ENCODE measurements at regions not wholly inside any gene's neighbourhood (a gene's known extent, or its start where the extent isn't known, plus 50 kb on each side); places are given as distances from the start of the nearest gene placed in this dataset.

DNA sequence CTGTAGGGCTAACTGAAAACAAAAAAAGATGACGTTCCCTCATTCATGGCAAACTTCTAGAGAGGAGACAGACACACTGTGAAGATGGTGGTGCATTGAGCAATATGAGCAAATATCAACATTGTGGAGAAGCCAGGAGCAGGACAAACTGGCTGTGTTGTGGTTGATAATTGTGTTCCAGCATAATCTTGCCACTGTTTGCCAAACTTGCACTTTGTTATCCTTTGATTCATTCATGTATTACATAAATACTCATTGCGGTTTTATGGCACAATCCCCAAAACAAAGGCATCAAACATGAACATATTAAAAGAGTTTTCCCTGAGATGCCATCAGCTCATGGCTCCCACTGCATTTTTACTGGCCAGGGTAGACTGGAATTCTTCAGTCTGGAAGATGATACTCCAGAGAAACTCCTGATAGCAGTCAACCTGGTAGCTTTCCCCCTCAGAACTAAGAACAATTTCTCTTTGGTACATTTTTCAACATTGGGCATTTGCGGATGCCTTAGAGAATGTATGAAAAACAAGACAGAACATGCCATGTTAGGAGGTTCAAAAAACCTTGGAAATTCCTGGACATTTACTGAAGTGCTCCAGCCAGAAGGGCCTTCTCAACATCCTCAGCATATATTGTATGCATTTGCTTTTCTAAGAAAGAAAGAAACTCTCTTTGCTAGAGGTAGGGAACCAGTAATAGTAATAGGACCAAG, 487.4 kb upstream of the CELF4 start:
- Histone ChIP-seq H3K27me3 (no peaks in the 10 kb centered on the region), H3K36me3 (no peaks in the 10 kb centered on the region), H3K4me3 (no peak overlapping the region), H3K9me3 (no peaks in the 10 kb centered on the region)
- no peak for DNase-seq

DNA sequence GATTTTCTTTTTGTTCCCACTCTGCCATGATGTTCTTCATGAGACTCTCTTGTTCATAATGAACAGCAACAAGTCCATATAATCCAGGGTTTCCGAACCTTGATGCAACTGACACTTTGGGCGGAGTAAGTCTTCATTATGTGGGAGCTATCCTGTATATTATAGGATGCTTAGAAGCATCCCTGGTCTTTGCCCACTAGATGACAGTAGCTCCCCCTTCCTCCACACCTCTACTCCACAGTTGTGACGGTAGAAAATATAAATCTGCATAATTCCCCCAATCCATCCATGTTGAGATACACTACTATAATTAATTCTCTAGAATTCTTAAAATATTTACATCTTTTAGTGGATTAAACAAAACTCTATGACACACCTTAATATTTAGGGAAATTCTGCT, 482.2 kb upstream of the CELF4 start:
- DNase-seq: no peak
- Histone ChIP-seq H3K9me3 (no peaks in the 10 kb centered on the region), H3K36me3 (no peaks in the 10 kb centered on the region), H3K4me3 (no peak overlapping the region), H3K27me3 (no peaks in the 10 kb centered on the region)

DNA sequence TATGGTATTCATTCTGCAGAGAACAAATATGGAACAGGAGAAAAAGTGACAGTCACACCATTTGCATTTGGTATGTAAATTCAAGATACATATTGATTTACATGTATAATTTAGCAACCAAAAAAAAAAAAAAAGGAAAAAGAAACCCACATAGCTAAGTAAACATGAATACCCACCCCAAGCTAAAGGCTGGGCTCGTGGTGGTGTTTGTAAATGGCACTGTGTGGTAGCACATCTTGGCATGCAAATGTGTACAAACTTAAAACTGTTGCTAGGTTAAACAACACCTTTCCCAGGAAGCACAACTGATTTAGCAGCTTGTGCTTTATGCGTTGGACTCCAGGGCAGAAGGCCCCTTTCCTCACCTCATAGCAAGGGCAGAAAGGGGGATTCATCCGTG, 481.1 kb upstream of the CELF4 start:
- H3K27me3 ChIP-seq: no peaks in the 10 kb centered on the region
- no peaks in the 10 kb centered on the region for H3K36me3 ChIP-seq
- H3K9me3 ChIP-seq: no peaks in the 10 kb centered on the region
- no peak overlapping the region for H3K4me3 ChIP-seq
- no peak for DNase-seq

DNA sequence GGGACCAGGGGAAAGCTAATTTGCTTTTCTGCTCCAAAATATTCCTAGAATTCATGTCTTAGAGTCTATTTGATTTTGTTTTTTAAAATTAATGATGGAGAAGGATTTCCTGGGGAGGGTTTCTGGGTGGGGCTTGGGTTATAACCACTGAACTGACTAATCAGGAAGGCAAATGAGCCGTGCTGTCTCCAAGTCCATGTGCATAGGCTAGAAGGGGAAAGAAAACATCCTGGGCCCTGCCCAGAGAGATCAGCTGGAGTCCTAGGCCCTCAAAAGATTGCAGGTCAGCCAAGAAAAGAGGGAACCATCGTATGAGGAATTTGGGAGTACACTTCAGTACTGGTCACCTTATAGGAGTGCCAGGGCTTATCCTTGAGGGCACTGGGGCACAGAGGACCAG, 480.2 kb upstream of the CELF4 start:
- H3K9me3 ChIP-seq: no peaks in the 10 kb centered on the region
- DNase-seq: no peak
- H3K36me3 ChIP-seq: no peaks in the 10 kb centered on the region
- H3K4me3 ChIP-seq: no peak overlapping the region
- no peaks in the 10 kb centered on the region for H3K27me3 ChIP-seq

DNA sequence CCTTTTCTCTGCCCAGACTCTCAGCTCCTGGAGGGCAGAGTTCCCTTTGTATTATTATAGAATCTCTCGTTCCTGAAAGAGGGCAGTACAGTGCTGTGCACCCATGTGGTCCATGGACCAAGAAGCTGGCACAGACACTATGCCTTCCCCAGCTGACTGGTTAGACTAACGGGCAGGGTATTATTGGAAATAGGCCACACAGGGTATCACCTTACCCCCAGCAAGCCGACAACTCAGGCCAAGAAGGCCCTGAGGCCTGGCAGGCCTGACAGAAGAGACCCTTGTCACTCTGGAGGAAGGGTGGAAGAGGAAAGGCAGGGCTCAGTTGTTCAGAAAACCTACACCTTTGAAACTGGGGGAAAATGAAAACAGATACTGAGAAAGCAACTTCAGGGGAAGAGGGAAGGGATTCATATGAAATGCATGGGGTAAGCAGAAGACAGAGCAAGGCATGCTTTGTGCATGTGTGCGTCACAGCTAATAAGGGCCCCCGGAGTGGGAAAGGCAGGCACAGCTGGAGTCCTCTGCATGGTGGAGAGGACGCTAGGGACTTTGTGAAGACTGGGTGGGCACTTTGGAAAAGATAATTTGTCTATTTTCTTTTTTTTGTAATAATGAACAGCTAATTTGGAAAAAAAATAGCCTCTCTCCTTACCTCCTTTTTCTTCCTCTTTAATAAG, 476.8 kb upstream of the CELF4 start:
- no peak overlapping the region for H3K4me3 ChIP-seq
- no peaks in the 10 kb centered on the region for H3K27me3 ChIP-seq
- DNase-seq: no peak
- no peaks in the 10 kb centered on the region for H3K36me3 ChIP-seq
- H3K9me3 ChIP-seq: no peaks in the 10 kb centered on the region

DNA sequence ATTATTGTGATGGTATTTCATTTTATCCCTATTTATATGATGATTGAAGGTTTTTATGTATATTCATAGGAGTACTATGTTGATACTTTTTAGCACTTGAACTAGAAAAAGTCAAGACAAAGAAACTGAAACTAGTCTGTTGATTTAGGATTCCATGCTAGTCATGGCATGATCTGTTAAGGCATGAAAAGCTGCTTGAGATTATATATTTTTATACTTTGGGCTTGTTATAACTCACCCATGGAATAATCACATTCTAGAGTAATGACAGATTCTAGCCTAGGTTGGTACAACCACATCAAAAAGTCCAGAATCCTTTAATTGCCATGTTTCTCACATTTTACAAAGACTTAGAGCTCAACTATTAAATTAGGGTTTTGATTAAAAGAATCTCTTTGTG, 472.6 kb upstream of the CELF4 start:
- H3K27me3 ChIP-seq: no peaks in the 10 kb centered on the region
- no peak for DNase-seq
- no peaks in the 10 kb centered on the region for H3K9me3 ChIP-seq
- no peak overlapping the region for H3K4me3 ChIP-seq
- no peaks in the 10 kb centered on the region for H3K36me3 ChIP-seq

DNA sequence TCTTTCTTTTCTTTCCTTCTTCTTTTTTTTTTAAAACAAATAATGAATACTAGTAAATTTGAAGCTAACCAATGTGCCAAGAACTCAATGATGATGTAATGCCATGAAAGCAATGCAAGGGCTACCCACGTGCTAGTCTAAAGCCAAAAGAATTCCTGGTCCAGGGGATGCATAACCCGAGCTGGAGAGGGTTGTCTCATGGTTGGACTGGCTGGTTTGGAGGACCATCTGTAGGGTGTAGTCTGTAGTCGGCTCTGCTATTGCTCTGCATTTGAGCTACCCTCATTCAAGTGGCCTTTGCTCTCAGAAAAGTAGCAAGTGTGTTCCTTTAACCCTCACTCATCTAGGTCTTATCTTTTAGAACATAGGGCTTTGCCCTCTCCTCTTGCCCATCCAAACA, 469.6 kb upstream of the CELF4 start:
- no peaks in the 10 kb centered on the region for H3K9me3 ChIP-seq
- no peak overlapping the region for H3K4me3 ChIP-seq
- H3K27me3 ChIP-seq: no peaks in the 10 kb centered on the region
- DNase-seq: no peak
- no peaks in the 10 kb centered on the region for H3K36me3 ChIP-seq

DNA sequence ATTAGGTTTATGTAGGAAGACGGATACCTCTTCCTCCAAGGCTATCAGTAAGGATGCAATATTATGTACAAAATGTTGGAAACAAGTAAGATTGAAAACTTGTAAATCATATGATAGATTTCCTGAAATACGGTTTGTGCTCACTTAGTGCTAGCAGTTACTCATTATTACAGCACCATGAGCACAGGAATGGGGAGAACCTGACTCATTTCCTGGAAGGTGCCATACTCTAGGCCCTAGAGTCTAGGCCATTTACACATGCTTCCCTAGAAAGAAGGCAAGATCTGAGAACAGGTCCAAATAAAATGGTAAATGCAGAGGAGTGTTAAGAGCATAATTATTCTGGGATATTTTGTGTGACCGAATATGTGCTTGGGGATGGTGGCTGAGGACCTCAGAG, 467.7 kb upstream of the CELF4 start:
- no peak overlapping the region for H3K4me3 ChIP-seq
- no peaks in the 10 kb centered on the region for H3K36me3 ChIP-seq
- no peaks in the 10 kb centered on the region for H3K9me3 ChIP-seq
- no peak for DNase-seq
- no peaks in the 10 kb centered on the region for H3K27me3 ChIP-seq

DNA sequence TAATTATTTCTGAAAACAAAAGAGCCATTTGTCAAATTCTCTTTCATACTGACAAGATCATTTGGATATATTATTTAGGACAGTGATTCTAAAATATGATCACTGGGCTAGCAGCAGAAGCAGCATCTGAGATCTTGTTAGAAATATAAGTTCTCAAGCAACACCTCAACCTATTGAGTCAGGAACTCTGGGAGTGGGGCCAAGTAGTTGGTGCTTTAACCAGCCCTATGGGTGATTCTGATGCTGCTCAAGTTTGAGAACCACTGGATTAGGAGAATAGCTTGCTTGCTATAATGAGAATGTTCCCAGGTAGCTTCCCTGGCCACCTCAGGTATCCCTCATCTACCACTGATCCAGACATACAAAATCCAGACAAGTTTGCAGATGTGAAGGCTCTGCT, 466.9 kb upstream of the CELF4 start:
- no peak for DNase-seq
- H3K27me3 ChIP-seq: no peaks in the 10 kb centered on the region
- H3K4me3 ChIP-seq: no peak overlapping the region
- H3K36me3 ChIP-seq: no peaks in the 10 kb centered on the region
- no peaks in the 10 kb centered on the region for H3K9me3 ChIP-seq

DNA sequence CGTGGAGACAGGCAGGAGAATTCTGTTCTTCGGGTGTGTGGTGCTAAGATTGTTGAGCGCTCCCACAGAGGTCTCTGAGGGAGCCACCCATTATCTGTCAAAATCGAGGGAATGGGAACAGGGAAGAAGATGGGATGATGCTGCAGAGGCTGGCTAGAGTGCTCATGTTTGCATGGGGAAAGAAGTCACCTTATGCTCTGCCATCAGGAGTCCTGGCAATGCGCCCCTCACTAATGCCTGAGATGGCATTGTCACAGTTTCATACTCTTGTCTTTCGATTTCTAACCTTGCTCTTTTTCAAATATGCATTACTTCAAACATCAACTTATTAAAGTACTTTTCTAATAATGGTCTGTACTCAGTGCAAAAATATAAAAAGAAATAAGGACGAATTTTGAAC, 463.3 kb upstream of the CELF4 start:
- no peaks in the 10 kb centered on the region for H3K9me3 ChIP-seq
- H3K36me3 ChIP-seq: no peaks in the 10 kb centered on the region
- DNase-seq: no peak
- H3K4me3 ChIP-seq: no peak overlapping the region
- H3K27me3 ChIP-seq: no peaks in the 10 kb centered on the region

DNA sequence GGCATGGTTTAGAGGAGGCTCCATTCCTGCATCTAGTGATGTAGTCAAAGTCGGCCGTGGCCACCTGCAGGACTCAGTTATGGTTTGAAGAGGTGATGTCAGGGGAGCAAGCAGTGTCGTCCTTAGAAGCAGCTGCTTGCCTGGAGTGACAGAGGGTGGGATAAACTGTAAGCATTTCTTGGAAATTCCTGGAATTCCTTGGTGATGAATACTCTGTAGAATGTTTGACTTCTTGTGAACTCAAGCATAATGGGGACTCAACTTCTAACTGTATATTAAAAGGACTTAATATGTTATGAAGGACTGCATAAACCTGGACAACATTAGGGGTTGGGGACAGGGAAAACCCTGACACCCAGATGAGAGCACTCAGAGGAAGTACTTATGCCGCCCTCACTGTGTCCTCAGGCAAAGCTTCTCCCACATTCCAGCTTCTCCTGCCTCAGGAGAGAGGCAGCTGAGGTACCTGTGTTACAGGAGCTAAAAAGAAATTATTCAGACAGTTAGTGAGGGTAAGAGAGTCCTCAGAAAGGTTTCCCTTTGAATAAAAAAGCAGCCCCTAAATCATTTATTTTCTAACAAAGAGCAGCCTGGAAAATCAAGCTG, 459.9 kb upstream of the CELF4 start:
- Histone ChIP-seq H3K9me3 (no peaks in the 10 kb centered on the region), H3K36me3 (no peaks in the 10 kb centered on the region), H3K27me3 (no peaks in the 10 kb centered on the region), H3K4me3 (no peak overlapping the region)
- DNase-seq: no peak

DNA sequence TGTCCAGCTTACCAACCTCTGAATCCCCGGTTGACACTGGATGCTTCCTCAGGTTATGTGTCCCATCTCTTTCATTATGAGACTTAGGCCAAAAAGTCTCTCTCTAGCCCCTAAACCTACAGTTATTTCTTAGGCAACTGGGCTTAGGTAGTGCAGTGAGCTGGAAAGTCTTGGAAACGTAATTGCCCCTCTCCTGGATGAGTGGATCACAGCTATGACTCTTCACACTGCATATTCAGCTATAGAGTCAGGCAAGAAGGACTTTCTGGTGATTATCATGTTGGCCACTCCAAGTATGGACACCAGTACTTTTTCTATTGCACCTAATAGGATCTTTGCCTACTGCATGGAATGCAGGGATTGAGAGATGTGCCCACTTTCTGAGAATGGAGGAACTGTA, 458.3 kb upstream of the CELF4 start:
- DNase-seq: no peak
- H3K9me3 ChIP-seq: no peaks in the 10 kb centered on the region
- H3K27me3 ChIP-seq: no peaks in the 10 kb centered on the region
- no peak overlapping the region for H3K4me3 ChIP-seq
- no peaks in the 10 kb centered on the region for H3K36me3 ChIP-seq

DNA sequence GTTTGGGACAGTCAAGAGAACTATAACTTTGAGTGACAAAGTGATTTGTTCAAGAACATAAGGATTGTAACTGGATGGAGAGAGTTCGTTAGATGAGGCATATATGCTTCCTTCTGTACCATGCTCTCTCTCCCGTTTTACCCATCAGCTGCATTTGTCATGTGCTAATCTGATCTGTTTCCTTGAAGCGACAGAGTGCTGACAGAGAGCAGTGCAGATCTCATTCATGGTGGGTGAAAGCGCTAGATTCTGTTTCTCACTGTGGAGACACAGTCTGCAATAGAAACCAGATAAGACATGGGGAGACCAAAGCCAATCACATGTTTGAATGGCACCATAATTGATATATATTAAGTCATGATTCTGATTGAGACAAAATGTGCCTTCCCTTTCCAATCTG, 456.6 kb upstream of the CELF4 start:
- DNase-seq: no peak
- no peaks in the 10 kb centered on the region for H3K36me3 ChIP-seq
- no peaks in the 10 kb centered on the region for H3K9me3 ChIP-seq
- no peak overlapping the region for H3K4me3 ChIP-seq
- H3K27me3 ChIP-seq: no peaks in the 10 kb centered on the region

DNA sequence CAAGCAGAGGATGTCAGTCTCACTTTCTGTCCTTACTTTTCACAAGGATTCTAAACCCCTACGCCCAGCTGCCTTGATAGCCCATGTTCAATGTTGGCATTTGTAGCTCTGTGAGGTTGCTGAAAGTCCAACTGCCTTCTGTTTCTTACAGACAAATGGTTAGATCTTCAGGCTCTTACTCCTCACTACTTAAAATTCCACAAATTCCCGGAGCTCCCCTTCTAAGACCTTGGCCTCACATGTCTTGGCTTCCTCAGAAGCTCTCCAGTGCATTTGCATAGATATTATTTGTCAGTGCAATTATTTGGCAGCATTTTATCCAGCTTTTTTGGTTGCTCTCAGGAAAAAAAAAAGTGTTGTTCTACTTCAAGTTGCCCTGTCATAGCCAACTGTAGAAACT, 453.7 kb upstream of the CELF4 start:
- no peaks in the 10 kb centered on the region for H3K27me3 ChIP-seq
- DNase-seq: no peak
- H3K9me3 ChIP-seq: no peaks in the 10 kb centered on the region
- no peak overlapping the region for H3K4me3 ChIP-seq
- no peaks in the 10 kb centered on the region for H3K36me3 ChIP-seq

DNA sequence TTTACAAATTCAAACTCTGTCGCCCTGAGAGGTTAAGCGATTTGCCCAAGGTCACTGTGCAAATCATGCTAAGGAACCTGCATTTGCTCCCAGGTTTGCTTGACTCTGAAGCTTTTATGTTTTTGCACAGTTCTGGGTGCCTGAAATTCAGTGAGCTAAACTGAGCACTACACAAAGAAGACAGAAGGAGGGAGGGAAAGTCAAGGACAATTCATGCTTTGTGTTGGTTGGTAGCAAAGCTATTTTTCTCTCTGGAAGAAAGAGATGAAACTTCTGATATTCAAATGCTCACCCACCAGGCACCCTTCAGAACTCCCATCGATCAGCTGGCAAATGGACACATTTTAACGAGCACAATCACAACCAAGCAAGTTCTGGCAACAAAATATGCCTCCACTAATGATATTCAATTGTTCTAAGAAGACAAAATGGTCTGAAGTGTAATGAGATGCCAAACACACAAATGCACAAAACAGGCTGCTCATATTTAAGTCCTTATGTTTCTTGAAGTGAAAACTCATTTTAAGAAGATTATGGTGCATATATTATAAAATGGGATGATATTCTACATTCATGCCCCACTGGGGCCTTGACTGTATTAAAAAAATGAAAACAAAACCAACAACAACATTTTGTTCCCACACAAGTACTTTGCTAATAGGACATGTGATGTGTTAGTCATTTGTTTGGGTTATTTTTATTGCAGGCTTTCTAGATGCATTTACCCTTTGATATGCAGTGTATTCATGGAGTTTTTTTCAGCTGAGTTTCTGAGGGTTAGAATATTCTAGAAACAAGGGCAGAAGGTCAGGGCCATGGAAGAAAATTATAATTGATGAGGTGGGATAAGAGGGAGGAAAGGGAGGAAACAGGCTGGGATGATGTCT, 445.6 kb upstream of the CELF4 start:
- DNase-seq: no peak
- no peak overlapping the region for H3K4me3 ChIP-seq
- no peaks in the 10 kb centered on the region for H3K27me3 ChIP-seq
- H3K9me3 ChIP-seq: no peaks in the 10 kb centered on the region
- H3K36me3 ChIP-seq: no peaks in the 10 kb centered on the region

DNA sequence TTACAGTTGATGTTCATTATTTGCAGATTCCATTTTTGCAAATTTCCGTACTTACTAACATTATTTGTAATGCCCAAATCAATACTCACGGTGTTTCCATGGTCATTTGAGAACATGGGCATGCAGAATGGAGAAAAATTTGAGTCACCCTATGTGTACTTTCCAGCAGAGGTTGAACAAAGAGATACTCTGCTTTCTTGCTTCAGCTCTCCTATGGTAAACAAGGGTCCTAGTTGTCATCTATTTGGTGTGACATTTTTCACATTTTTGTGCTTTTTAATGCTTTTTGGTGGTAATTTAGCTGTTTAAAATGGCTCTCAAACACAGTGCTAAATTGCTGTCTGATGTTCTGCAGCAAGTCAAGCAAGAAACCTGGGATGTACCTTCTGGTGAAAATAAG, 444.4 kb upstream of the CELF4 start:
- Histone ChIP-seq H3K9me3 (no peaks in the 10 kb centered on the region), H3K27me3 (no peaks in the 10 kb centered on the region), H3K36me3 (no peaks in the 10 kb centered on the region), H3K4me3 (no peak overlapping the region)
- DNase-seq: no peak

DNA sequence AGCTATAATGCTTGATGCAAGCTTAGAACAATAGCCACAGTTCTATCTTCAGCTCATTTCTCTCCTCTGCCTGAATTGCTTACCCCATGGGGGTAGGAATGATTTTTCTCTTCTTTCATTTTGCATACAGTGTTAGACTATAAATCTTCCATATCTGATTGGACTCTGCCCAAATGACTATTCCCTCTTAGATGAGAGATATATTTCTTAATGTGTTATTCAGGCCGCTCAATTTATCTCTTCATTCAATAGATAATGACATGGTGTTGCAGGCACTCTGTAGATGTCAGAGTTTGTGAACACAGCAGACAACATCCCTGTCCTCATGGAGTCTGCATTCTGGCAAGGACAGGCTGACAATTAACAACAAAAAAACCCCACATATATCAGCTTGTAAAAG, 443.7 kb upstream of the CELF4 start:
- DNase-seq: no peak
- no peaks in the 10 kb centered on the region for H3K36me3 ChIP-seq
- no peak overlapping the region for H3K4me3 ChIP-seq
- no peaks in the 10 kb centered on the region for H3K27me3 ChIP-seq
- H3K9me3 ChIP-seq: no peaks in the 10 kb centered on the region

Data from MG63 (cell line).